Mucosa of rectum (tissue), 2 donors: ENCODE measurements at regions not wholly inside any gene's neighbourhood (a gene's known extent, or its start where the extent isn't known, plus 50 kb on each side); places are given as distances from the start of the nearest gene placed in this dataset.

ENCODE experiments used
- H3K27ac ChIP-seq, 2 donors: one replicate each; pipeline ENCODE4 v1.7.0; 2013; ENCODE audit warnings: inconsistent platforms in 2 of 2, low read depth in 2 of 2, low read length in 2 of 2
- H3K27me3 ChIP-seq, 2 donors: one replicate each; pipeline ENCODE4 v1.7.0; 2013; ENCODE audit warnings: low read length in 2 of 2; ENCODE audit not compliant: control insufficient read depth in 2 of 2, insufficient read depth in 2 of 2
- H3K36me3 ChIP-seq, 2 donors: one replicate each; pipeline ENCODE4 v1.7.0; 2013; ENCODE audit warnings: low read length in 2 of 2; ENCODE audit not compliant: control insufficient read depth in 2 of 2, insufficient read depth in 2 of 2
- H3K4me1 ChIP-seq, 2 donors: one replicate each; pipeline ENCODE4 v1.7.0; 2013; ENCODE audit warnings: low read length in 2 of 2, mild to moderate bottlenecking in 1 of 2; ENCODE audit not compliant: control insufficient read depth in 2 of 2, insufficient read depth in 2 of 2
- H3K4me3 ChIP-seq, 2 donors: one replicate each; pipeline ENCODE4 v1.7.0; 2013; ENCODE audit warnings: low read length in 2 of 2
- H3K9ac ChIP-seq, 2 donors: one replicate each; pipeline ENCODE4 v1.7.0; 2013; ENCODE audit warnings: low read length in 2 of 2, low read depth in 1 of 2, mild to moderate bottlenecking in 1 of 2
- H3K9me3 ChIP-seq, 2 donors: one replicate each; pipeline ENCODE4 v1.7.0; 2013; ENCODE audit warnings: low read length in 2 of 2; ENCODE audit not compliant: control insufficient read depth in 2 of 2
- donor health status: healthy.
- donor health status: Normal muscosa, but diverticular disease.

DNA sequence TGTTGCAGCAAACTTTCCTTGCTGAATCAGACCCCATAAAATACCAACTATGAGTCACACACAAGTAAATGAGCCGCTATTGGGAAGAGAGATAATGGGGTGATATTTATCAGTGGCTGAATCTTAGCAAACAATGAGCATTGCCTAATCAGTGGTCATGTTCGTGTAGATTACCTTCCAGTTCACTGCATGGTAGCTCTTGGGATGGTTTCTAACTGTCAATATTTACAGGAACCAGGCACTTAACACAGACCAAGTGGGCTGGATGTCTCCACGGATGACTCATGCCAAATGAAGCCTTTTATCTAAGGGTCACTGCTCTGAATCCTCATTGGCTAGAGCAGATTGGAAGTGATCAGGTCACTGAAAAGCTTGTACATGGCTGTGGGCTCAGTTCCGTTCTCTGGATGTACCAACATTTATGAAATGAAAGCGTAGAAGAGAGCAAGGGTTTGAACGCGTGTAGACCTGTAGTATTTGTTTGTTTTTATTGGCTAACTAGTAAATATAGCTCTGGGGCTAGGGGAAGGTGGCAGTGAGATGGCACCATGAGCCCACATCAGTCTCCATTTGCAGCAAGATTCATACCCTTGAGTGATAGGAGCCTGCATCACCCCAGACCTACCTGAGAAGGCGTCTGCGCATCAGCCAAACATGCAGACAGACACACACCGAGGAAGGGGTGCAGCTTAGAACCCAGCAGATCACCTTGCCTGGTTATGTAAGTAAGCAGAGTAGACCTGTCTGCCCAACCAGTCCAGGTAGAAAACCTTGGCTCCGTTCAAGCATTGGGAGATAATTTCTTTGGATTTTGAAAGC lies 153.3 kb downstream of the TOMM20 start:
- Histone ChIP-seq H3K27ac (peak overlapping the region; percentile 94), H3K4me3 (no peak overlapping the region), H3K4me1 (peaks cover 77 to 92% of the 10 kb centered on the region in 2 donors), H3K27me3 (no peaks in the 10 kb centered on the region), H3K9me3 (no peaks in the 10 kb centered on the region), H3K36me3 (no peaks in the 10 kb centered on the region), H3K9ac (peak overlapping the region in 1 of 2 donors; percentile 28)

DNA sequence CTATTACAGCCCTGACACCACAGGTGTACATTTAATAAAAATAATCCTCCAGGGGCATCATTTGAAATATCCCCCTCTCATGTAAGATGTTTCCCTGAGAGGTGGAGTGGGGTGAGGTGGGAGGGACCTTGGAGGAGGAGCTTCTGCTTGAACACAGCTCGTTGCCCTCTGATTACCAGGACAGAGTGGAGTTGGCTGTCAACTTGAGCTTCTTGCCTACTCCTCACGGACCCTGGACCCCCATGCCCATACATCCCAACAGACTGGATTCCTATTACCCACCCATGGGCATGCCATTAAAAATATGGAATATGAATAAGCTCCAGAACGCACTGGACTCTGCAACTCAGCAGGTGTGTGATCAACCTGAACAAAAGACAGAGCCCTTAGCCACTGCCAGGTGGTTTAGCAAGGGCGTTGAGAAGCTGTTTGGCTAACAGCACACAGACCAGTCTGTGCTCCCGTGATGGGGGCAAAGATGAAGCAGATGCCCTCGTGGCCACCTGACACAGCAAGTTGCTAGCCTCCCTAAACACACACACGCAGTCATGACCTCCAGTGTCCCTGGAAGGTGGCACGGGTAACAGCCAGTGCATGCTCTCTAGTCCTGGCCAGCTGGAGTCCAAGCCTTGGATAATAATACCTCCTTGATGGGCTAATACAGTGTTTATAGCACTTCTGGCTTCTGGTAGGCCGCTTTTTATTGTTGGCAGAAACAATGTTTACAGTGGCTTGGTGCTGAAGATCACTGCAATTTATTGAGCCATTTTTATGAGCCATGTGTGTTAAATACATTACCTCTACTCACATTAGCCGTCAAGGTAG lies 155.0 kb downstream of the TOMM20 start:
- no peaks in the 10 kb centered on the region for H3K36me3 ChIP-seq
- no peak overlapping the region for H3K4me3 ChIP-seq
- no peaks in the 10 kb centered on the region for H3K9me3 ChIP-seq
- H3K9ac ChIP-seq: peak overlapping the region in 1 of 2 donors; percentile 42
- no peaks in the 10 kb centered on the region for H3K27me3 ChIP-seq
- peak overlapping the region; percentile 94 for H3K27ac ChIP-seq
- H3K4me1 ChIP-seq: peaks cover 68 to 87% of the 10 kb centered on the region in 2 donors

DNA sequence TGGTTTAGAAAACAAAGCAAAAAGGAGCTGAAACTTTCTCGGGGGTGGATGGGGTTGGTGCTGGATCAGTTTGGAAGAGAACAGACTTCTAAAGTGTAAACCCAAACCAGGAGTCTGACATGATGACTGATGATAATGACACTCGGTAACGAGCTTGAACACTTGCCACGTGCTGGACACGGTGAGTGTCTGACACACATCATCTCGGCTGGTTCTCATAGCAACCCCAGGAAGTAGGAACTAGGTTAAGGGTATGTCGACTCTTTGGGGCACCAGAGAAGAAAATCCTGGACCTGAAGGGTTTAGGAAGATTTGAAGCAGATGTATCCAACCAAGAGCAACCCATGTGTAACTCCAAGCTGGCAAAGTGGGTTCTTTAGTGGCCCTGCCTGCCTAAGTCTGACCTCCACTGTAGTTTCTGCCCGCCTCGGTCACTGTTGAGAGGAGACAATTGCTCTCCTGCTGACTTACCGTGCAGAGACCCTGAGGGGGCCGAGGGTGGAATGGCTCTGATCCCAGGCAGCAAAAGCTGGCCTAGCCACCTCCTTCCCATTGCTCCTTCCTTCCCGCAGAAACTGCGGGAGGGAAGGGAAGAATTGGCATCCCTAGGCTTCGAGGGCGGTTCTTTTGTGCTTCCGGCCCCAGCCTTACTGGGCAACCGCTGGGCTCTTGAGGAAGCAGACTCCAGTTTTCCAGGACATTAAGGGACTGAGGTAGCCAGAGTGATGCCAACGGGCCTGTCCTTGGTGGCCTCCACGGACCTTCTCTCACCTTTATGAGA lies 156.0 kb downstream of the TOMM20 start:
- Histone ChIP-seq H3K27ac (peak overlapping the region; percentile 86 to 94), H3K4me1 (peaks cover 58 to 79% of the 10 kb centered on the region in 2 donors), H3K27me3 (no peaks in the 10 kb centered on the region), H3K4me3 (no peak overlapping the region), H3K9me3 (no peaks in the 10 kb centered on the region), H3K9ac (no peak overlapping the region), H3K36me3 (no peaks in the 10 kb centered on the region)

DNA sequence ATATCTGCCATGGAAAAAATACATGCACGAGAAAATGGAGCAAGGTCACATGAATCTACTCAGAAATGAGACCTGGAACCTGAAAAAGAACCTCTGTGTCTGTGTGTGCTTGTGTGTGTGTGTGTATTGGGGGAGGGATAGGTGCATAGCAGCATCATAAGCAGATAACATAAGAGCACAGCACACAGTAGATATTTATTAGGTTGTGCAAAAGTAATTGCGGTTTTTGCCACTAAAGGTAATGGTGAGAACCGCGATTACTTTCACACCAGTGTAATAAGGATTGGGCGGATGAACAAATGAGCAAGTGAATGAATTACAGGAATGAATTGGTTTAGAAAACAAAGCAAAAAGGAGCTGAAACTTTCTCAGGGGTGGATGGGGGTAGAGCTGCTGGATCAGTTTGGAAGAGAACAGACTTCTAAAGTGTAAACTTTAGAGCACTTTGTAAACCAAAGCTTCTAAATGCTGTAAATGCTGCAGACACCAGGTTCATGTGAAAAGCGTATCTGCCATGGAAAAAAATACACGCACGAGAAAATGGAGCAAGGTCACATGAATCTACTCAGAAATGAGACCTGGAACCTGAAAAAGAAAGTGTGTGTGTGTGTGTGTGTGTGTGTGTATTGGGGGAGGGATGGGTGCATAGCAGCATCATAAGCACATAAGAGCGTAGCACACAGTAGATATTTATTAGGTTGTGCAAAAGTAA lies 156.9 kb downstream of the TOMM20 start:
- no peaks in the 10 kb centered on the region for H3K9me3 ChIP-seq
- H3K9ac ChIP-seq: peak overlapping the region in 1 of 2 donors; percentile 42
- no peak overlapping the region for H3K4me3 ChIP-seq
- H3K36me3 ChIP-seq: no peaks in the 10 kb centered on the region
- H3K27ac ChIP-seq: peak overlapping the region; percentile 86 to 94
- H3K4me1 ChIP-seq: peaks cover 56 to 73% of the 10 kb centered on the region in 2 donors
- no peaks in the 10 kb centered on the region for H3K27me3 ChIP-seq

DNA sequence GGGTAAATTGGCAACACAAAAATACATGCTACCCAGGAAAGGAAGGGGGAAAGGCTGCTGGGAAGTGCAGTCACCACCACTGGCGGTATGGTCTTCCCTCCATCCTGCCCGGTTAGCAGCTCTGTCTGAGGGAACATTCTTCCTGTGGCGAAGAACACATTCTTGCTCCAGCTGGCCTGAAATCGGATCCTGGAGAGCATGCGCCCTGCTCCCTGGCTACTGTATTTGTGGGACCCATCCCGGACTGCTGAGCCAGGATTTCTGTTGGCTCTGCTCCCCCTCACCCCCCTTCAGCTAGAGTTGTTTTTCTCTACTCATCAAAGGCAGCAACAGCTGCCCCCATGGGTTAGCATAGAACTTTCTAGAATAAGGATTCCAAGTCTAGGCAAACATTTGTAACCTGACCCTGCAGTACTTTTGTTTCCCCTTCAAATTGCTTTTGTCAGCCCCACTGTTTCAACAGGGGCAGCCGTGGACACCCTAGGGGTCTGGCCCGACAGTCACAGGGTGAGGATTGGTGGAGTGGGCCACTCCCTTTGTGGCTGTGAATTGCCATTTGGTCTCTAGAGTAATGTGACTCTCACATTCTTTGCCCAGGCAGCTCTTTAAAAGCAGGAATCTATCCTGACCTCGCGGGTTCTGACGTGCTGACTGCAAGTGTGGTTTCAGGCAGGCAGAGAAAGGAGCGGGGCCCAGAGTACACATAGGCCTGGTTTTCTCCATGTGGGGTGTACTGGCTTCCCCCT lies 157.7 kb downstream of the TOMM20 start:
- H3K9ac ChIP-seq: peak overlapping the region; percentile 35 to 42
- peak overlapping the region in 1 of 2 donors; percentile 21 for H3K4me3 ChIP-seq
- peak overlapping the region; percentile 86 to 94 for H3K27ac ChIP-seq
- peaks cover 54 to 65% of the 10 kb centered on the region in 2 donors for H3K4me1 ChIP-seq
- no peaks in the 10 kb centered on the region for H3K27me3 ChIP-seq
- no peaks in the 10 kb centered on the region for H3K9me3 ChIP-seq
- H3K36me3 ChIP-seq: no peaks in the 10 kb centered on the region

DNA sequence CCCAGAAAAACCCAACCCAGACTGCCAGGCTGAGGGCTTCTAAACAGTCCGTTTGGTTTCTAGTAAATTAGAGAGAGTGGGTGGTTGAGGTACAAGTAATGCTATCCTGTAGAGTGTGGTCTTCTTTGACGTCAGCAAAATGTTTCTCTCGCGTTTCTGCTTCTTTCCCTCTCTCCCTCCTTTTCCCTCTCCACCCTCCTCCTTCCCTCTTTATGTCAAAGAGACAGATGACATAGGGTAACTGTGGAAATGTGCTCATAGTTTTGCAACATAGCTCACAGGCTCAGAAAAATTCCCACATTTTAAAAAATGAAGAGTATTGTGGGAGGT lies 158.3 kb downstream of the TOMM20 start:
- Histone ChIP-seq H3K36me3 (no peaks in the 10 kb centered on the region), H3K4me1 (peaks cover 50 to 60% of the 10 kb centered on the region in 2 donors), H3K27ac (peak overlapping the region; percentile 86 to 94), H3K9me3 (no peaks in the 10 kb centered on the region), H3K9ac (peak overlapping the region; percentile 17 to 42), H3K27me3 (no peaks in the 10 kb centered on the region), H3K4me3 (peak overlapping the region in 1 of 2 donors; percentile 21)

DNA sequence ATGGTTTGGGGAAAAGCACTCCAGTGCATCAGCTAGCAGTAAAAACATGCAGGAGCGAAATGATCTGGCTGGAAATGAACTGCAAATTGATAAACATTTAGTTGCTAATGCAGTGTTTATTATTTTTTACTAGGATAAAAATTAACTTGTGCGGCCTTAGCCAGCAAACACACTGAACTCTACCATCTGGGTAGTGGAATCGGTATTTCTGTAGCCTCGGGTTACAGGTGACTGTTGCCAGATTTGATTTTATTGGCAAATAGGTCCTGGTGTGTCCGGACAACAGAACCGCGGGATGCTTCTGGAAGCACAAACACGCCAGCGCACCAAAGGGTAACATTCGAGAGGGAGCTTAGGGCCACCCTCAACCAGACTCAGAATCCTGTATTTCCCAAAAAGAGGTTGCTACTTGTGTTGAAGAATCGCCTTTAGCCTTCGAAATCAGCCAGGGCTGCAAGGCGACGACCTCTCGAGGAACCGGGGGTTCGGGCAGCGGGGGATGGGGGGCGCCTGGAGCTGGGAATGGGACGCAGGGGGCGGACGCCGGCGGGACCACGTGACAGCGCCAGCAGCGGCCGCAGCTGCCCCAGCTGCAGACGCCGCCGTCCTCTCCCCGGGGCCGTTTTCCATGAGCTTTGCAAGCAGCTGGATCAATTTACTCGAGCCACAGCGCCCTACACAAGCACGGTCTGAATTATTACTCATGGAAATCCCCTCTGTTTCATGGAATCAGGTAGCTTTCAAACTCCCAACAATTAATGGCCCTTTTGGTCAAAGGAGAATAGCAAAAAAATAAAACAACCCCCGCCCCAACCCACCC lies 158.8 kb downstream of the TOMM20 start:
- H3K27ac ChIP-seq: peak overlapping the region; percentile 86 to 94
- no peaks in the 10 kb centered on the region for H3K9me3 ChIP-seq
- H3K9ac ChIP-seq: peak overlapping the region in 1 of 2 donors; percentile 5
- H3K4me1 ChIP-seq: peaks cover 48 to 60% of the 10 kb centered on the region in 2 donors
- peak overlapping the region in 1 of 2 donors; percentile 62 for H3K4me3 ChIP-seq
- no peaks in the 10 kb centered on the region for H3K36me3 ChIP-seq
- H3K27me3 ChIP-seq: no peaks in the 10 kb centered on the region

DNA sequence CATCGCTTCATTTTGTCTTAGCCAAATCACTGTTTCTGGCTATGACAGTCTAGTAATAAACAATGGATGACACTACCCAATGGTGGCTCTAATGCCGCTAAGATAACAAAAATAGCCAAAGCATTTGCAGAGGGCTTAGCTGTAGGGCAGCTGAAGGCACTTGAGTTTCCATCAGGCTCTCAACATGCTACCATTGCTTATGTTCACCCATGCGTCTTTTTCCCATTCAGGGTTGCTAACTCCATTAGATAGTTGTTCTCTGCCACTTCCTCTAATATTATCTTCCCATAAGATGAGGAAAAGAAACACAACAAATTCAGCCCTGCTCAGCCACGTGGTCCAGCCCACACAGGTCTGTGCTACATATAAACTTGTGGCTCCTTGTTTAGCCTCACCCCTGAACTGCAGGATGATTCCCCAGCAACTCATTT lies 159.6 kb downstream of the TOMM20 start:
- H3K9me3 ChIP-seq: no peaks in the 10 kb centered on the region
- no peaks in the 10 kb centered on the region for H3K27me3 ChIP-seq
- H3K9ac ChIP-seq: peak overlapping the region in 1 of 2 donors; percentile 5
- peak overlapping the region; percentile 86 to 94 for H3K27ac ChIP-seq
- no peaks in the 10 kb centered on the region for H3K36me3 ChIP-seq
- H3K4me3 ChIP-seq: no peak overlapping the region
- H3K4me1 ChIP-seq: peaks cover 51 to 60% of the 10 kb centered on the region in 2 donors
